Esophagus (tissue), 2 donors: ENCODE measurements at regions not wholly inside any gene's neighbourhood (a gene's known extent, or its start where the extent isn't known, plus 50 kb on each side); places are given as distances from the start of the nearest gene placed in this dataset.
"Not testable (repeated sequence)": the region's sequence is repeated elsewhere in the genome, so short reads cannot be mapped to it uniquely, and the experiment has no call there.

Experiments
- H3K27ac ChIP-seq, 2 donors: one replicate each; pipeline ENCODE4 v1.5.1; 2013; ENCODE audit warnings: low read depth in 2 of 2, mild to moderate bottlenecking in 2 of 2, inconsistent platforms in 1 of 2, low read length in 1 of 2, moderate library complexity in 1 of 2
- H3K27me3 ChIP-seq, 2 donors: one replicate each; pipeline ENCODE4 v1.6.1; 2013; ENCODE audit warnings: low read length in 2 of 2, control low read depth in 1 of 2, mild to moderate bottlenecking in 1 of 2; ENCODE audit not compliant: insufficient read depth in 2 of 2, control insufficient read depth in 1 of 2
- H3K36me3 ChIP-seq, 2 donors: one replicate each; pipeline ENCODE4 v1.6.1; 2013; ENCODE audit warnings: low read length in 1 of 2; ENCODE audit not compliant: control insufficient read depth in 2 of 2, insufficient read depth in 2 of 2
- H3K4me1 ChIP-seq, 2 donors: one replicate each; pipeline ENCODE4 v1.6.1; 2013; ENCODE audit warnings: low read length in 1 of 2; ENCODE audit not compliant: control insufficient read depth in 2 of 2, insufficient read depth in 2 of 2
- H3K4me3 ChIP-seq, 2 donors: one replicate each; pipeline ENCODE4 v1.5.1; 2013; ENCODE audit warnings: low read length in 2 of 2, mild to moderate bottlenecking in 2 of 2, low read depth in 1 of 2, moderate library complexity in 1 of 2
- H3K9me3 ChIP-seq, 2 donors: one replicate each; pipeline ENCODE4 v1.6.1; 2013; ENCODE audit warnings: mild to moderate bottlenecking in 2 of 2, low read depth in 1 of 2, low read length in 1 of 2, moderate library complexity in 1 of 2; ENCODE audit not compliant: control insufficient read depth in 2 of 2, insufficient read depth in 1 of 2
- WGBS, 2 donors: extraction: QIAGEN DNeasy Blood & Tissue Kit; methylation state at CpG; one replicate each; pipeline ENCODE4 v1.1.7; 2013; 5-methylcytosine and 5-hydroxymethylcytosine counted together
- donor health status: healthy with polysubstance abuse.
- donor health status: Bipolar disorder and iron deficiency.

DNA sequence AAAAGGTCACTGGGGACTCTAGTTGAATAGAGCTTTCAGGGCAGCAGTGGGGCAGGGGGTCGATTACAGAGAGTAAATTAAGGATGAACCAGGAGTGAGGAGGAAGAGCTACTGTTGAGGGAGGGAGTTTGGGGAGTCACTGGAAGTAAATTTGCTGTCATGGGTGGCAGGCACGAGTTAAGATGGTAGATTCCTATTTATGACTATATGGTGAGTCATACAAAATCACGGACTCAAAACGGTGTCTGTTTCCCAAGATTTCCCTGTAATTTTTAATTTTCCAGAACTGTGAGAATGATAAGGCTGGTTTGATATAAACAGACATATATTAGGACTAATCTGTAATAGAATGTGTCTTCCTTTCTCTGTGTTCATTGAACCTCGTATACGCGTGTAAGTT is 287.6 kb upstream of the GOT2 start:
- Histone ChIP-seq H3K4me1 (no peaks in the 10 kb centered on the region), H3K36me3 (no peaks in the 10 kb centered on the region), H3K9me3 (no peaks in the 10 kb centered on the region), H3K27me3 (no peaks in the 10 kb centered on the region), H3K4me3 (no peak overlapping the region), H3K27ac (no peak overlapping the region)
- WGBS, 2 donors = 78 to 84% methylated on average over 7 of the region's 7 CpGs

DNA sequence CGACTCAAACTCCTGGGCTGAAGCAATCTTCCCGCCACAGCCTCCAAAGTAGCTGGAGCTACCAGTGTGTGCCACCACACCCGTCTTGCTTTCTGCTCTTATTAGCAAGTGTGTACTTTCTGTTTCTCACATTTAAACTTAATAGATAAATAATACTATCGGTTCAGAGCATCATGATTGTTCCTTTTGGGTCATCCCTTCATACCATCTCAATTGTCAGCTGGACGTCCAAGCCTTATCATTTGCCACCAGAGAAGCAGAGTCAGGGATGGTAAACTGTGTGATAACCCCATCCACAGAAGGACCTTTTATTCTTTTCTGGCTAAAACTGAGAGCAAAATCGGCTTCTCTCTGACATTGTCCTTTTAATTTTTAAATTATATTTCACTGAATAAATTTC is 279.8 kb upstream of the GOT2 start:
- H3K27ac ChIP-seq = no peak overlapping the region
- H3K27me3 ChIP-seq = no peaks in the 10 kb centered on the region
- no peak overlapping the region for H3K4me3 ChIP-seq
- no peaks in the 10 kb centered on the region for H3K36me3 ChIP-seq
- H3K4me1 ChIP-seq = no peaks in the 10 kb centered on the region
- H3K9me3 ChIP-seq = no peaks in the 10 kb centered on the region
- 68 to 73% methylated on average over 6 of the region's 6 CpGs for WGBS, 2 donors

DNA sequence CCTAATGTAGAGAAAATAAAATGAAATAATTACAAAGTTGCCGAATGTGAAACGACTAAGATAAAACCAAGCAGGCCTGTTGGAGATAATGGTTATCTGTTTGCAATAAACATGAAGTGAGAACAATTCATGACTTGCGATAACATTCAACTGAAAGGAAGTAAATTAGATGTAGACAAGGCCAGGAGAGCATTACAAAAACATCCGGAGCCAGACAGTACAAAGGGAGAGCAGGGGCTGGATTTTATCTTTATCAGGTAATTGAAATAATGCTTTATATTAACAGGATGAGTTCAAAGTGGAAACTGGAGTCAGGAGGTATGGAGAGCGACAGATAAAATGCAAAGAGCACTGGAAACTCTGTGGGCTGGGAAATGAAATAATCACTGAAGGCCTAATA is 265.6 kb upstream of the GOT2 start:
- H3K36me3 ChIP-seq = no peaks in the 10 kb centered on the region
- H3K9me3 ChIP-seq = no peaks in the 10 kb centered on the region
- no peak overlapping the region for H3K27ac ChIP-seq
- WGBS, 2 donors = 56 to 63% methylated on average over 5 of the region's 5 CpGs
- H3K4me3 ChIP-seq = no peak overlapping the region
- H3K27me3 ChIP-seq = no peaks in the 10 kb centered on the region
- H3K4me1 ChIP-seq = no peaks in the 10 kb centered on the region

DNA sequence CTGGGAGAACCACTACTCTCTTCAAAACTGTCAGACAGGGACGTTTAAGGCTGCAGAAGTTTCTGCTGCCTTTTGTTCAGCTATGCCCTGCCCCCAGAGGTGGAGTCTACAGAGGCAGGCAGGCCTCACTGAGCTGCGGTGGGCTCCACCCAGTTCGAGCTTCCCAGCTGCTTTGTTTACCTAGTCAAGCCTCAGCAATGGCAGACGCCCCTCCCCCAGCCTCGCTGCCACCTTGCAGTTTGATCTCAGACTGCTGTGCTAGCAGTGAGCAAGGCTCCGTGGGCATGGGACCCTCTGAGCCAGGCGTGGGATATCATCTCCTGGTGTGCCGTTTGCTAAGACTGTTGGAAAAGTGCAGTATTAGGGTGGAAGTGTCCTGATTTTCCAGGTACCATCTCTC is 258.6 kb upstream of the GOT2 start:
- not testable (repeated sequence) for H3K4me3 ChIP-seq, H3K27me3 ChIP-seq, H3K27ac ChIP-seq, H3K4me1 ChIP-seq, H3K36me3 ChIP-seq, H3K9me3 ChIP-seq
- 56 to 57% methylated on average over 8 of the region's 8 CpGs for WGBS, 2 donors

DNA sequence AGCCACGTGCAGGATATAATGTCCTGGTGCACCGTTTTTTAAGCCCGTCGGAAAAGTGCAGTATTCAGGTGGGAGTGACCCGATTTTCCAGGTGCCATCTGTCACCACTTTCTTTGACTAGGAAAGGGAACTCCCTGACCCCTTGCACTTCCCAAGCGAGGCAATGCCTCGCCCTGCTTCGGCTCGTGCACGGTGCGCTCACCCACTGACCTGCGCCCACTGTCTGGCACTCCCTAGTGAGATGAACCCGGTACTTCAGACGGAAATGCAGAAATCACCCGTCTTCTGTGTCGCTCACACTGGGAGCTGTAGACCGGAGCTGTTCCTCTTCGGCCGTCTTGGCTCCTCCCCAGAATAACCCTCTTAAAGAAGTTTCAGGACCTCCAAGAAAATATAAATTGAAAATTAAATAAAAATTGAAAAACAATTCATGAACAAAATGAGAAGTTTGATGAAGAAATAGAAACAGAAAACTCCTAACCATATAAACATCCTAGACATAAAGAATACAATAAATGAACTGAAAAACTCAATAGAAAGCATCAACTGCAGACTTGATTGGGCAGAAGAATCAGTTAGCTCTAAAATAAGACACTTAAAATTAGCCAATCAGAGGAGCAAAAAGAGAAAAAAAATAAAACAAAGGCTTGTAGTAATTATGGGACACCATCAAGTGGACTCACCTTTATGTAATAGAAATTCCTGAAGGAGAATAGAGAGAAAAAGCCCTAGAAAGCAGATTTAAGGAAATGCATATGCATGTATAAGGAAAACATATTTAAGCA is 249.3 kb upstream of the GOT2 start:
- H3K4me1 ChIP-seq, H3K27me3 ChIP-seq, H3K36me3 ChIP-seq, H3K4me3 ChIP-seq, H3K27ac ChIP-seq: not testable (repeated sequence)
- peaks cover 9 to 14% of the 10 kb centered on the region in 2 donors for H3K9me3 ChIP-seq
- 89 to 91% methylated on average over 19 of the region's 19 CpGs for WGBS, 2 donors

DNA sequence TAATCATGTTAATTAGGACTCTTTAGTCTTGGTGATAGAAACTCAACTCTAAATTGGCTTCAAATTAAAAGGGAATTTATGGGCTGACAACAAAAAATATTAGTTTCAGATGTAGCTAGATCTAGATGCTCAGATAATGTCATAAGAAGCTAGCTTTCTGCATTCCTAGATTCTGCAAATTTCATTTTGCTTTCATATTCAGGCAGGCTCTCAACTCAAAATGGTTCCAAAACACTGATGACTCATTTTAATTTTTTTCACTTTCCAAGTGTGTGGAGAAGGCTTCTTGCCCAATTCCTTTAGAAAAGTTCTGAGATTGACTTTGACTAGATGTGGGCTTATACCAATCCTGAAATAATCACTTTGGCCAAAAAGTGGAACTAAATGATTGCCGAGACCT is 236.7 kb upstream of the GOT2 start:
- H3K27ac ChIP-seq = no peak overlapping the region

DNA sequence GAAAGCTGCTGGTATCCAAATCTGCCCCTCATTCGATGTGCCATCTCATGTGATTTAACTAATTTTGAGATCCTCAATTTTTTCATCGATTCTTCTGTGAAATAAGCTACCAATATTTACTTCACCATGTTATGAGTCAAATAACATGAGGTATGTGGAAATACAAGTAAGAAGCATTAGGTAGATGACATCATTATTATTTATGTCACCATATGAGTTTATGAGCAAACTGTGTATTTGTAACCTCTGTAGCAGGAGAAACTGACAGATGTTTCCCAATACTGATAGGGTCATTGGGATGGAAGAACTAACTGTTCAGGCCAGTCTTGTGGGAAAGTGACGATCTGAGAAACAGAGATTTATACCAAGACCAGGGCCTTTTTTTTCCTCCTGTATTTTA is 229.4 kb upstream of the GOT2 start:
- no peaks in the 10 kb centered on the region for H3K36me3 ChIP-seq
- no peaks in the 10 kb centered on the region for H3K9me3 ChIP-seq
- no peak overlapping the region for H3K4me3 ChIP-seq
- no peaks in the 10 kb centered on the region for H3K4me1 ChIP-seq
- H3K27ac ChIP-seq = no peak overlapping the region
- no peaks in the 10 kb centered on the region for H3K27me3 ChIP-seq
- WGBS, 2 donors = 51 to 53% methylated on average over 3 of the region's 3 CpGs

More for the DNA sequence above, 236.7 kb upstream of the GOT2 start:
- WGBS, 2 donors = 76 to 85% methylated on average over 1 of the region's 1 CpG
- Histone ChIP-seq H3K4me3 (no peak overlapping the region), H3K36me3 (no peaks in the 10 kb centered on the region), H3K27me3 (no peaks in the 10 kb centered on the region), H3K9me3 (peaks cover 0 to 5% of the 10 kb centered on the region in 2 donors), H3K4me1 (no peaks in the 10 kb centered on the region)

DNA sequence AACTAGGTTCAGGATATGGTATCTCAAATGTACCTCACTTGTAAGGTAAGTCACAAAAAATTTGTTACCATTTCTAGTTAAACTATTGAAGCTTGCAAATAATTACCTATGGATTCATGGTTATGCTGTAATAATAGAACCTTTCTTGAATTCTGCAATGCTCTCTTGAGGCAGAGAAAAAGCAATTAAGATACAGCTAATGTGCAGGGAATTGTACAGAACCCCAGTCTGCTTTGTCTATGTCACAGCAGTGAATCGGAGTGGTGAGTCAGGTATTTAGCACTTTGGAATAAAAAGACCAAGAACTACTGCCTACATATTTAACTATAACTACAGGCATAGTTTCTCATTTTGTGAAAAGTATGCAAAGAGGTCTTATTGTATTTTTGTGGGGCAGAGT is 228.7 kb upstream of the GOT2 start:
- WGBS, 2 donors = 77 to 85% methylated on average over 1 of the region's 1 CpG
- Histone ChIP-seq H3K9me3 (no peaks in the 10 kb centered on the region), H3K4me3 (no peak overlapping the region), H3K4me1 (no peaks in the 10 kb centered on the region), H3K27ac (no peak overlapping the region), H3K27me3 (no peaks in the 10 kb centered on the region), H3K36me3 (no peaks in the 10 kb centered on the region)

DNA sequence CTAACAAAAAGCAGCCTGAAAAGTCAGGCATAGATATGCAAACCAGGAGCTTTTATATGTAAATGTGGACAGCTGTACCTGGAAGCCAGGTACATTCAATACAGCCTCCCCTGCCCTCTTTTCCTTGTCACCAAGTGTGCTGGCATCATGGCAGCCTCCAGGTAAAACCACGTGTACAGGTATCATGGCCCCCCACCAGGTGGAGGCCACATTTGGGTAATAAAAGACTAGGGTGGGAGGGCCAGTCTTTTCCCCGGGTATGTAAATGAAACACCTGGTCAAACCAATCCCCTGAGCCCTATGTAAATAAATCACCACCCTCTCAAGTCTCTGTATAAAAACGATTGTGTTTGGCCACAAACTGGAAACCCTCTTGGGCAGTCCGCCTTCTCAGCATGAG is 226.4 kb upstream of the GOT2 start:
- Histone ChIP-seq H3K27ac (no peak overlapping the region), H3K4me1 (no peaks in the 10 kb centered on the region), H3K9me3 (no peaks in the 10 kb centered on the region), H3K4me3 (no peak overlapping the region), H3K36me3 (no peaks in the 10 kb centered on the region), H3K27me3 (no peaks in the 10 kb centered on the region)
- 58 to 69% methylated on average over 4 of the region's 4 CpGs for WGBS, 2 donors

DNA sequence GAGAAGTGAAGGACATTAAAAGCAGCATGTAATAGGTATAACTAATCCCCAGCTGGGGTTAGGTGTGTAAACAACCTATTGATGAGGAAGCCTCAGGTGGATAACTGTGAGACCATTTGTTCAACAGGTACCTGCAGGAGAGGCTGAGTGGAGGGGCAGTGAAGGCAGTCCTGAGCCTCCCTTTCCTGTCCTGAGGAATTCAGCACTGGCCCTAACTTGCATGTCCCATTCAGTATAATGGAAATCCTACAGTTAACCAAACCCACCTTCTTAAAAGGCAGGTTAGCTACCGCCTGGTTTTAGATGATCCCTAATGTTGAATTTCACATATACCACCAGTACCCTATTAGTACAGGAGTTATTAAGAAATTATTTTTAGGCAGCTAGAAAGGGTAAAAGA is 225.9 kb upstream of the GOT2 start:
- H3K4me1 ChIP-seq = no peaks in the 10 kb centered on the region
- H3K4me3 ChIP-seq = no peak overlapping the region
- H3K27me3 ChIP-seq = no peaks in the 10 kb centered on the region
- no peak overlapping the region for H3K27ac ChIP-seq
- no peaks in the 10 kb centered on the region for H3K9me3 ChIP-seq
- 86 to 96% methylated on average over 1 of the region's 1 CpG for WGBS, 2 donors
- no peaks in the 10 kb centered on the region for H3K36me3 ChIP-seq
